ENCODE measurements at regions not wholly inside any gene's neighbourhood (a gene's known extent, or its start where the extent isn't known, plus 50 kb on each side); places are given as distances from the start of the nearest gene placed in this dataset.

GRCh38 chr3:31125413-31126020 lies 231.1 kb upstream of the GADL1 start:
- intact Hi-C loops (cut with DNase I), result no loop called here
- Histone ChIP-seq H3K4me1 (no peaks in the 10 kb centered on the region), H3K27ac (no peak overlapping the region), H3K9me3 (no peaks in the 10 kb centered on the region), H3K27me3 (no peaks in the 10 kb centered on the region), H3K4me3 (no peak overlapping the region), H3K36me3 (replicated peaks in 1 of 2; ENCODE audit: insufficient read depth in 1 of 2, low read depth in 2 of 2) (no peaks in the 10 kb centered on the region)
- no peak for DNase-seq
- 82 to 91% methylated on average over 4 of the region's 4 CpGs for WGBS, 2 donors
- no peak for ATAC-seq
- no peak for TF ChIP-seq POLR2A (IDR thresholded peaks at IDR 0.05)
- TF ChIP-seq CTCF (IDR thresholded peaks at IDR 0.05), result no peak

- no peaks in the 10 kb centered on the region for H3K9me3 ChIP-seq
Measured at GRCh38 chr3:31129241-31129640, 234.8 kb upstream of the GADL1 start.

GRCh38 chr3:31132132-31132769 lies 237.8 kb upstream of the GADL1 start:
- Histone ChIP-seq H3K4me3 (no peak overlapping the region), H3K27ac (no peak overlapping the region), H3K36me3 (replicated peaks in 1 of 2; ENCODE audit: insufficient read depth in 1 of 2, low read depth in 2 of 2) (no peaks in the 10 kb centered on the region), H3K4me1 (no peaks in the 10 kb centered on the region), H3K27me3 (no peaks in the 10 kb centered on the region), H3K9me3 (no peaks in the 10 kb centered on the region)
- 28 to 47% methylated on average over 2 of the region's 2 CpGs for WGBS, 2 donors
- peak; percentile 60 to 83 (median 77) for TF ChIP-seq CTCF (IDR thresholded peaks at IDR 0.05)
- TF ChIP-seq POLR2A (IDR thresholded peaks at IDR 0.05), result no peak
- peak; percentile 62 for ATAC-seq
- intact Hi-C loops (cut with DNase I), result loop anchor here (5.0 to 10.0 kb wide), 2 partner anchors 360 to 1017 kb away; no protein-coding TSS in a partner anchor
- no peak for DNase-seq

More at GRCh38 chr3:31129241-31129640, 234.8 kb upstream of the GADL1 start:
- DNase-seq (no peak), ATAC-seq (no peak)
- Histone ChIP-seq H3K27me3 (no peaks in the 10 kb centered on the region), H3K4me3 (no peak overlapping the region), H3K27ac (no peak overlapping the region), H3K4me1 (no peaks in the 10 kb centered on the region), H3K36me3 (replicated peaks in 1 of 2; ENCODE audit: insufficient read depth in 1 of 2, low read depth in 2 of 2) (no peaks in the 10 kb centered on the region)
- TF ChIP-seq POLR2A (IDR thresholded peaks at IDR 0.05) (no peak), CTCF (IDR thresholded peaks at IDR 0.05) (no peak)
- intact Hi-C loops (cut with DNase I), result no loop called here
- 63 to 80% methylated on average over 2 of the region's 2 CpGs for WGBS, 2 donors

- intact Hi-C loops (cut with DNase I), result loop anchor here (5.0 to 10.0 kb wide), 2 partner anchors 361 to 1019 kb away; no protein-coding TSS in a partner anchor
- Histone ChIP-seq H3K27ac (no peak overlapping the region), H3K9me3 (no peaks in the 10 kb centered on the region), H3K36me3 (replicated peaks in 1 of 2; ENCODE audit: insufficient read depth in 1 of 2, low read depth in 2 of 2) (no peaks in the 10 kb centered on the region), H3K4me3 (no peak overlapping the region), H3K27me3 (no peaks in the 10 kb centered on the region), H3K4me1 (no peaks in the 10 kb centered on the region)
- no peak for ATAC-seq
- TF ChIP-seq CTCF (IDR thresholded peaks at IDR 0.05) (no peak), POLR2A (IDR thresholded peaks at IDR 0.05) (no peak)
- WGBS, 2 donors, result 77 to 82% methylated on average over 1 of the region's 1 CpG
- no peak for DNase-seq
Measured at GRCh38 chr3:31133541-31133940, 239.1 kb upstream of the GADL1 start.

All from body of pancreas (tissue), 4 donors.